Stromal cell of bone marrow (primary cell): ENCODE measurements at regions not wholly inside any gene's neighbourhood (a gene's known extent, or its start where the extent isn't known, plus 50 kb on each side); places are given as distances from the start of the nearest gene placed in this dataset.
"Not testable (repeated sequence)": the region's sequence is repeated elsewhere in the genome, so short reads cannot be mapped to it uniquely, and the experiment has no call there.

Source experiments
- DNase-seq: peaks from one replicate; pipeline ENCODE4 v3.0.0-alpha.2; 2012; ENCODE audit warnings: low read depth

GRCh38 chr1:102529446-102529845, 532.7 kb upstream of the OLFM3 start:
- no peak for DNase-seq

GRCh38 chr1:102500758-102501157, 504.0 kb upstream of the OLFM3 start:
- DNase-seq: no peak

GRCh38 chr1:102498929-102499328, 502.2 kb upstream of the OLFM3 start:
- DNase-seq: no peak

GRCh38 chr1:102497810-102498209, 501.1 kb upstream of the OLFM3 start:
- DNase-seq: not testable (repeated sequence)

GRCh38 chr1:102472520-102472919, 475.8 kb upstream of the OLFM3 start:
- no peak for DNase-seq

GRCh38 chr1:102470767-102471166, 474.0 kb upstream of the OLFM3 start:
- DNase-seq: no peak

- DNase-seq: no peak
These were observed 469.8 kb upstream of the OLFM3 start for GRCh38 chr1:102466487-102466886.

GRCh38 chr1:102463328-102463727, 466.6 kb upstream of the OLFM3 start:
- no peak for DNase-seq

- DNase-seq: not testable (repeated sequence)
These were observed 445.6 kb upstream of the OLFM3 start for GRCh38 chr1:102442317-102442716.

GRCh38 chr1:102435483-102435882, 438.8 kb upstream of the OLFM3 start:
- DNase-seq: no peak

- DNase-seq: no peak
These were observed 437.7 kb upstream of the OLFM3 start for GRCh38 chr1:102434421-102434820.

- no peak for DNase-seq
These were observed 434.5 kb upstream of the OLFM3 start for GRCh38 chr1:102431253-102431652.

- no peak for DNase-seq
These were observed 423.3 kb upstream of the OLFM3 start for GRCh38 chr1:102420034-102420433.
